ENCODE measurements at regions not wholly inside any gene's neighbourhood (a gene's known extent, or its start where the extent isn't known, plus 50 kb on each side); places are given as distances from the start of the nearest gene placed in this dataset.

- DNase-seq: no peak
Measured at GRCh38 chr5:143581649-143582048, 178.2 kb upstream of the NR3C1 start.

- no peak for DNase-seq
Measured at GRCh38 chr5:143581147-143581546, 177.7 kb upstream of the NR3C1 start.

- no peak for DNase-seq
Measured at GRCh38 chr5:143576711-143577484, 173.4 kb upstream of the NR3C1 start.

GRCh38 chr5:143575286-143575685 is 171.8 kb upstream of the NR3C1 start:
- DNase-seq: no peak

- DNase-seq: no peak
Measured at GRCh38 chr5:143574236-143574635, 170.8 kb upstream of the NR3C1 start.

- DNase-seq: no peak
Measured at GRCh38 chr5:143573568-143574170, 170.2 kb upstream of the NR3C1 start.

- no peak for DNase-seq
Measured at GRCh38 chr5:143572671-143573070, 169.2 kb upstream of the NR3C1 start.

GRCh38 chr5:143571642-143572624 is 168.4 kb upstream of the NR3C1 start:
- no peak for DNase-seq

GRCh38 chr5:143570989-143571388 is 167.5 kb upstream of the NR3C1 start:
- DNase-seq: no peak

GRCh38 chr5:143569722-143570567 is 166.5 kb upstream of the NR3C1 start:
- no peak for DNase-seq

- no peak for DNase-seq
Measured at GRCh38 chr5:143569213-143569701, 165.8 kb upstream of the NR3C1 start.

GRCh38 chr5:143567583-143568504 is 164.4 kb upstream of the NR3C1 start:
- no peak for DNase-seq

GRCh38 chr5:143566139-143566538 is 162.7 kb upstream of the NR3C1 start:
- DNase-seq: no peak

- no peak for DNase-seq
Measured at GRCh38 chr5:143564417-143564816, 160.9 kb upstream of the NR3C1 start.

- DNase-seq: no peak
Measured at GRCh38 chr5:143562935-143563334, 159.4 kb upstream of the NR3C1 start.

- no peak for DNase-seq
Measured at GRCh38 chr5:143561219-143561618, 157.7 kb upstream of the NR3C1 start.

- no peak for DNase-seq
Measured at GRCh38 chr5:143560378-143560777, 156.9 kb upstream of the NR3C1 start.

- no peak for DNase-seq
Measured at GRCh38 chr5:143559586-143560109, 156.2 kb upstream of the NR3C1 start.

GRCh38 chr5:143558048-143558447 is 154.6 kb upstream of the NR3C1 start:
- no peak for DNase-seq

- DNase-seq: no peak
Measured at GRCh38 chr5:143557061-143557818, 153.8 kb upstream of the NR3C1 start.
